ENCODE measurements at regions not wholly inside any gene's neighbourhood (a gene's known extent, or its start where the extent isn't known, plus 50 kb on each side); places are given as distances from the start of the nearest gene placed in this dataset.
"Not testable (repeated sequence)": the region's sequence is repeated elsewhere in the genome, so short reads cannot be mapped to it uniquely, and the experiment has no call there.

GRCh38 chr16:55016515-55016914 is 85.8 kb downstream of the IRX5 start:
- no peak overlapping the region for H3K27ac ChIP-seq (ENCODE audit: low read length)
- no peaks in the 10 kb centered on the region for H3K4me1 ChIP-seq (ENCODE audit: control insufficient read depth, insufficient read depth, low read length)
- no peak for DNase-seq
- peaks cover 2% of the 10 kb centered on the region for H3K9me3 ChIP-seq (ENCODE audit: control insufficient read depth, low read length)
- H3K27me3 ChIP-seq (ENCODE audit: control insufficient read depth, insufficient read depth): peaks cover 4% of the 10 kb centered on the region
- intact Hi-C loops (cut with DNase I): no loop called here
- no peak overlapping the region for H3K4me3 ChIP-seq (ENCODE audit: low read length)
- WGBS: 61% methylated on average over 9 of the region's 9 CpGs
- no peak for ATAC-seq

DNA sequence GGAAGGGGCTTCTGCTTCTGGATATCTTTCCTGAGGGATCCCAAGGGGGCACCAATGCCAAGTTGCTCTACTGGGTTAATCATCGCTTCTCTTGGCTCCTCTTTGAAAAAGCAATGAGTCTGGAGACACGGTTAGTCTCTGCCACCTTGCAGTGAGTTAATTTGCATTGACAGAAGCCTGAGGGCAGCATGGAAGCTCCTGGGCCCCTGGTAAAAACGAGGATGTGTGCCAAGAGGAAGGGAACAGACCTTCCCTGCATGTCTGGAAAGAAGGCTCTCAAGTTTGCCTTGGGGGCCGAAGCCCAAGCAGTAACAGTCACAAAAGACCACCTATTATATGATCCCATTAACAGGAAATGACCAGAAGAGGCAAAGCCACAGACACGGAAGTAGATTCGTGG is 86.7 kb downstream of the IRX5 start:
- 56% methylated on average over 6 of the region's 6 CpGs for WGBS
- no peak overlapping the region for H3K27ac ChIP-seq (ENCODE audit: low read length)
- DNase-seq: no peak
- H3K4me1 ChIP-seq (ENCODE audit: control insufficient read depth, insufficient read depth, low read length): no peaks in the 10 kb centered on the region
- peaks cover 4% of the 10 kb centered on the region for H3K27me3 ChIP-seq (ENCODE audit: control insufficient read depth, insufficient read depth)
- no peak overlapping the region for H3K4me3 ChIP-seq (ENCODE audit: low read length)
- H3K9me3 ChIP-seq (ENCODE audit: control insufficient read depth, low read length): peaks cover 2% of the 10 kb centered on the region
- ATAC-seq: no peak
- intact Hi-C loops (cut with DNase I): no loop called here

- H3K27me3 ChIP-seq (ENCODE audit: control insufficient read depth, insufficient read depth): peaks cover 4% of the 10 kb centered on the region
- DNase-seq (peak in 2 of 3 donors; percentile 38 to 53), ATAC-seq (no peak)
- no peak overlapping the region for H3K27ac ChIP-seq (ENCODE audit: low read length)
- H3K4me1 ChIP-seq (ENCODE audit: control insufficient read depth, insufficient read depth, low read length): no peaks in the 10 kb centered on the region
- WGBS: 88% methylated on average over 24 of the region's 24 CpGs
- no peak overlapping the region for H3K4me3 ChIP-seq (ENCODE audit: low read length)
- intact Hi-C loops (cut with DNase I): no loop called here
- peaks cover 2% of the 10 kb centered on the region for H3K9me3 ChIP-seq (ENCODE audit: control insufficient read depth, low read length)
Observed at GRCh38 chr16:55018881-55019280, 88.2 kb downstream of the IRX5 start.

GRCh38 chr16:55019419-55020131 is 88.9 kb downstream of the IRX5 start:
- DNase-seq (no peak), ATAC-seq (no peak)
- intact Hi-C loops (cut with DNase I): no loop called here
- Histone ChIP-seq H3K4me3 (ENCODE audit: low read length) (no peak overlapping the region), H3K9me3 (ENCODE audit: control insufficient read depth, low read length) (peaks cover 2% of the 10 kb centered on the region), H3K27ac (ENCODE audit: low read length) (no peak overlapping the region), H3K4me1 (ENCODE audit: control insufficient read depth, insufficient read depth, low read length) (no peaks in the 10 kb centered on the region), H3K27me3 (ENCODE audit: control insufficient read depth, insufficient read depth) (peaks cover 4% of the 10 kb centered on the region)
- WGBS: 96% methylated on average over 9 of the region's 9 CpGs

DNA sequence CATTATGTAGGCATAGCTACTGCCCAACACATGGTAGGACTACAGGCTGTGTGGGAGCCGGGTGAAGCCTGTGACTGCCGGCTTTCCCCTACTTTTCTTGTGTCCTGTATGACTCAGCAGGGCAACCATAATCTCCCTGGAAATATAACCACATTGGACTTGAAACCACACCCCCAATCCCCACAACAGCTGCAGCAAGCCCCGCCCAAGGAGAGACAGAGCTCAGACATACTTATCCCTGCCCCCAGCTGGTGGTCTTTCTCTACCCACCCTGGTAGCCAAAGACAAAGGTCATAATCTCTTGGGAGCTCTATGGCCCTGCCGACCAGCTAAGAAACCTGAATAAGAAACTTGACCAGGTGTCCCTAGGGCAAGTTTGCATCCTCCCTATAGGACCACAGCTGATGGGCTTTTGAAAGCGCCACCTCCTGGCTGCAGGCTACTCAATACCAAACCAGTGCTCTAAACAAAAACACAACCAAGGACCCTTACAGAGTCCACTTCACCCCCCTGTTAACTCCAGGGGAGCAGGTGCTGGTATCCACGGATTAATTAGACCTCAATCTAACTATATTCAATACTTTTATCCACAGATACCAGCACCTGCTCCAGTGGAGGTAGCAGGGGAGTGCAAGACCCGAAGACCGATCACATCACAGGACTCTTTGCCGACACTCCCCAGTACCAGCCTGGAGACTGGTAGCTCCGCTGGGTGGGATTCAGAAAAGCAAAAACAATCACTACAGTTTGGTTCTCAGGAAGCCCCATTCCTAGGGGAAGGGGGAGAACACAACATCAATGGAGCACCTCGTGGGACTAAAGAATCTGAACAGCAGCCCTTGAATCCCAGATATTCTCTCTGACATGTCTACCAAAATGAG is 91.2 kb downstream of the IRX5 start:
- Histone ChIP-seq H3K4me3 (ENCODE audit: low read length) (no peak overlapping the region), H3K4me1 (ENCODE audit: control insufficient read depth, insufficient read depth, low read length) (no peaks in the 10 kb centered on the region), H3K9me3 (ENCODE audit: control insufficient read depth, low read length) (peaks cover 2% of the 10 kb centered on the region), H3K27ac (ENCODE audit: low read length) (no peak overlapping the region), H3K27me3 (ENCODE audit: control insufficient read depth, insufficient read depth) (peaks cover 4% of the 10 kb centered on the region)
- intact Hi-C loops (cut with DNase I): no loop called here
- ATAC-seq: no peak
- DNase-seq: no peak
- 52% methylated on average over 11 of the region's 11 CpGs for WGBS

GRCh38 chr16:55027260-55027659 is 96.6 kb downstream of the IRX5 start:
- H3K9me3 ChIP-seq (ENCODE audit: control insufficient read depth, low read length); H3K27ac ChIP-seq (ENCODE audit: low read length); H3K27me3 ChIP-seq (ENCODE audit: control insufficient read depth, insufficient read depth); DNase-seq; H3K4me3 ChIP-seq (ENCODE audit: low read length); H3K4me1 ChIP-seq (ENCODE audit: control insufficient read depth, insufficient read depth, low read length); ATAC-seq; intact Hi-C loops (cut with DNase I): not testable (repeated sequence)

DNA sequence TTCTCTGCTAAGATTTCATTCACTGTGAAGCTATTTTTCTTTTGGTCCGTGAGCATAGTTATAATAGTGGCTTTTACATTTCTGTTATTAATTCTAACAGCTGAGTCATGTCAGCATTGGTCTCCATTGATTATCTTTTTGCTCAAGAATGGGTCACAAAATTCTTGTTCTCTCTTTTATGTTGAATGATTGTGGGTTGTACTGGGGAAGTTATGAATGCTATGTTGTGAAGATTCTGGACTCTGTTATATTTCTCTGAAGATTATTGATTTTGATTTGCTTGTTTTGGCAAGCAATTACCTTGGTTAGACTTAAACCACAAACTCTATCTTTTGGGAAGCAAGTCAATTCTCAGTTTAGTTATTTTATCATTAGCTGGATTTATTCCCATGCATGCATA is 98.8 kb downstream of the IRX5 start:
- DNase-seq (no peak), ATAC-seq (no peak)
- WGBS: 68% methylated on average over 1 of the region's 1 CpG
- no peaks in the 10 kb centered on the region for H3K9me3 ChIP-seq (ENCODE audit: control insufficient read depth, low read length)
- intact Hi-C loops (cut with DNase I): no loop called here
- no peaks in the 10 kb centered on the region for H3K27me3 ChIP-seq (ENCODE audit: control insufficient read depth, insufficient read depth)
- no peak overlapping the region for H3K4me3 ChIP-seq (ENCODE audit: low read length)
- H3K4me1 ChIP-seq (ENCODE audit: control insufficient read depth, insufficient read depth, low read length): no peaks in the 10 kb centered on the region
- H3K27ac ChIP-seq (ENCODE audit: low read length): no peak overlapping the region

DNA sequence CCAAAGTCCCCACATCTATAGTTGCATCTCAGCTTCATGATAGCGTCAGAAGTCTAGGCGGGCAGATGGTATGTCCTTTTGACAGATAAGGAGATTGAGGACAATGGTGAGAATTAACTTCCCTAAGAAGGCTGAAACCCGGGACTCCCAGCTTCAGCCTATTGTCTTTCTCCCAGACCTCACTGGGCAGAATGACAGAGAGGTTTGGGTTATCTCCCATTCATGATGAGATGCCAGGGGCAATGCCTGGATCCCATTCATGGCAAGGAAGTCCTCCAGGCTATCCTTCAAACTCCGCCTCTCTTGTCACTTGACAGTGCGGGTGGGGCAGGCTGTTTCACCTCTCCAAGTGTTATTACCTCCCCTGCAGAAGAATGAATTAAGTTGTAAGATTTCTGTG is 100.3 kb downstream of the IRX5 start:
- DNase-seq: no peak
- ATAC-seq: no peak
- intact Hi-C loops (cut with DNase I): no loop called here
- Histone ChIP-seq H3K9me3 (ENCODE audit: control insufficient read depth, low read length) (no peaks in the 10 kb centered on the region), H3K27me3 (ENCODE audit: control insufficient read depth, insufficient read depth) (no peaks in the 10 kb centered on the region), H3K4me3 (ENCODE audit: low read length) (no peak overlapping the region), H3K27ac (ENCODE audit: low read length) (no peak overlapping the region), H3K4me1 (ENCODE audit: control insufficient read depth, insufficient read depth, low read length) (no peaks in the 10 kb centered on the region)
- WGBS: 61% methylated on average over 5 of the region's 5 CpGs

DNA sequence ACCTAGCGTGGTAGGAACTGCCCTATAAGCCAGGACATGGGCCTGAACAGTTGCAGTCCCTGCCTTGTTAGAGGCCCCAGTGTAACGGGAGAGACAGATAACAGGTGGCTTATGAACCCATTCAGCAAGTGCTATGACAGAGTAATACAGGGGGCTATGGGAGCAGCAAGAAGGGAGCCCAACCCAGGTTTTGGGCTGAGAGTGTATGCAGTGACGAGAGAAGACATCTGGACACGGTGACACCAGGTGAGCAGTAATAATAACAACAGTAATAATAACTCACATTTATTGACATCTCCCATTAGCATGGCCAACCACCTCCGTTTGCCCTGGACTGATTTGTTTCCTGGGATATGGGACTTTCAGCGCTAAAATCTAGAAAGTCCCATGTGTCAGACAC is 100.8 kb downstream of the IRX5 start:
- no peak overlapping the region for H3K27ac ChIP-seq (ENCODE audit: low read length)
- intact Hi-C loops (cut with DNase I): no loop called here
- H3K27me3 ChIP-seq (ENCODE audit: control insufficient read depth, insufficient read depth): no peaks in the 10 kb centered on the region
- H3K4me3 ChIP-seq (ENCODE audit: low read length): no peak overlapping the region
- no peaks in the 10 kb centered on the region for H3K4me1 ChIP-seq (ENCODE audit: control insufficient read depth, insufficient read depth, low read length)
- WGBS: 77% methylated on average over 6 of the region's 6 CpGs
- ATAC-seq: no peak
- H3K9me3 ChIP-seq (ENCODE audit: control insufficient read depth, low read length): no peaks in the 10 kb centered on the region
- DNase-seq: no peak

DNA sequence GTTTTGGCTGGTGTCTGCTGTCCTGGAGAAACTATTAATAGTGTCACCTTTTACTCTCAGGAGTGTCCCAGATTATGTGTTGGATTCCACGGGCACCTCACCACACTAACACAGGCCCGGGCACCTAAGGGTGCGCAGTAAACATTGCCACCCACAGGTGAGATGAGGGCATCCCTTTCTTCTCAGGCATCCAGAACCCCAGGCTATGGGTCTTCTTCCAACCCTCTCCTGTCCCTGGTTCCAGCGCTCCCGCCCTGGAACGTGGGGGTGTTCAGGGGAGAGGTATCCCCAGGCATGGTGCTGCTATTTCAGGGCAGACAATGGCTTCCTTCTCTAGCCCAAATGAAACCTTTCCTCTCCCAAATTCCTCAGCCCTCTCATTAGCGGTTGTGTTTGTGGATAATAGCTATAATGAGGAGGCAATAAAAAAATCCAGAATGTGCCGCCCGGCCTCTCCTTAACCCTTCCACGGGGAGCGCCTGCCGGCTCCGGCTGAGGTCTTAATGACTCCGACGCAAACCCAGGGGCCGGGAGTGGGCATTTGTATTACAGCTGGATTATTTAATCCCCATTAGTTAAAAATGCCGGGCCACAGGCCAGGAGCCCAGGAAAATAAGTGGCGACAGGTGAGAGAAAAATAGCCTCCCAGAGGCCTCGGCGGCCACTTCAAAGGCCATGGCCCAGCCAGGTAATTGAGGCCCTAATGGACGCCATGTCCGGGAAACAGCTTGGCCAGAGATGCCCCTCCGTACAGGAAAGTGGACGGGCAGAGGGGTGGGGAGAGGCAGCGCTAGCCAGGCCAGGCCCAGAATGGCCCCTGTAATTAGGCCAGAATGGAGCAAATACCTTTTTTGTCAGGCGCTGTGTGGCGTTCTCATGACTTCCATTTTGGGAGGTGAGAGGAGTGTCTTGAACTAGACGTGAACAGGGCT is 102.8 kb downstream of the IRX5 start:
- Histone ChIP-seq H3K27me3 (ENCODE audit: control insufficient read depth, insufficient read depth) (no peaks in the 10 kb centered on the region), H3K9me3 (ENCODE audit: control insufficient read depth, low read length) (no peaks in the 10 kb centered on the region), H3K4me1 (ENCODE audit: control insufficient read depth, insufficient read depth, low read length) (no peaks in the 10 kb centered on the region), H3K27ac (ENCODE audit: low read length) (no peak overlapping the region), H3K4me3 (ENCODE audit: low read length) (no peak overlapping the region)
- ATAC-seq: no peak
- 86% methylated on average over 28 of the region's 28 CpGs for WGBS
- intact Hi-C loops (cut with DNase I): no loop called here
- DNase-seq: no peak

- Histone ChIP-seq H3K4me3 (ENCODE audit: low read length) (no peak overlapping the region), H3K27ac (ENCODE audit: low read length) (no peak overlapping the region), H3K9me3 (ENCODE audit: control insufficient read depth, low read length) (no peaks in the 10 kb centered on the region), H3K27me3 (ENCODE audit: control insufficient read depth, insufficient read depth) (no peaks in the 10 kb centered on the region), H3K4me1 (ENCODE audit: control insufficient read depth, insufficient read depth, low read length) (no peaks in the 10 kb centered on the region)
- no peak for ATAC-seq
- peak in 1 of 3 donors; percentile 72 for DNase-seq
- 35% methylated on average over 9 of the region's 9 CpGs for WGBS
- intact Hi-C loops (cut with DNase I): no loop called here
Observed at GRCh38 chr16:55035029-55035428, 104.4 kb downstream of the IRX5 start.
